HG03175 (cell line): ENCODE measurements at regions not wholly inside any gene's neighbourhood (a gene's known extent, or its start where the extent isn't known, plus 50 kb on each side); places are given as distances from the start of the nearest gene placed in this dataset.

Source experiments
- ATAC-seq: cut with Tn5 transposase; IDR thresholded peaks from one replicate; pipeline ENCODE4 v1.9.1; 2021; ENCODE audit warnings: mild to moderate bottlenecking, moderate library complexity; ENCODE audit not compliant: unreplicated experiment

DNA sequence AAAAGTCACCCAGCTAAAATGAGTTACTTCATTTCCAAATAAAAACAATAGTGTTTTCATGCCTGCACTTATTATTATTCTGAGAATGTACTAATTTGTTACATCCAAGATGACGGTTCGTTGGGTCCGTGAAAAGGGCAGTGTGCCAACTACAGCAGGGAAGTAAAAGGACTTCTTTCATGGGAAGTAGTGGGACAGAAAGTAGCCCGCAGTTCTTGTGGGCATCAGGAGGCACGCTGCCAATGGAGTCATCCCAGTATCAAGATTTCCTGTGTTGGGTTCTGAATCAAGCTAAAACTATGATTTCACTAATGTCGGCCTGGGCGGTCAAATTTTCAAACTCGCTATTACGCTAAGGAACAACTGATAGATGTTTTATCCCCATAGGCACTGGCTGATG lies 254.5 kb upstream of the SOX2 start:
- no peak for ATAC-seq

DNA sequence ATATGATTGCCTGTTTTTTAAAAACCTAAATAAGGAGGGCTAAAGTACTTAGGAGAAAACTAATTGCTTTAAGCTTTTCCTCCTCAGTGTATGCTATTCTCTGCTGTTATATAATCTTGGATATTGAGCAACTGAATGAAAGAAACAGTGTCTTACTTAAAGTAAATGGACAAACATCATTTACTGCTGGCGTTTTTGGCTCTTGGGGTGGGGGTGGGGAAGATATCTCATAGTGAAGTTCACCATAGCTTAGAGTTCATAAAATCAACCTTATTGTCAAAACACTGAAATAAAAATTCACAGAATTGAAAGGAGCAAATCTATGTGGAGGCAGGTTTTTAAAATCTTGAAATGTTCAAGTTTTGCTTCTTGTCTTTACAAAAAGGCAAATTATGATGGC lies 256.4 kb upstream of the SOX2 start:
- no peak for ATAC-seq

DNA sequence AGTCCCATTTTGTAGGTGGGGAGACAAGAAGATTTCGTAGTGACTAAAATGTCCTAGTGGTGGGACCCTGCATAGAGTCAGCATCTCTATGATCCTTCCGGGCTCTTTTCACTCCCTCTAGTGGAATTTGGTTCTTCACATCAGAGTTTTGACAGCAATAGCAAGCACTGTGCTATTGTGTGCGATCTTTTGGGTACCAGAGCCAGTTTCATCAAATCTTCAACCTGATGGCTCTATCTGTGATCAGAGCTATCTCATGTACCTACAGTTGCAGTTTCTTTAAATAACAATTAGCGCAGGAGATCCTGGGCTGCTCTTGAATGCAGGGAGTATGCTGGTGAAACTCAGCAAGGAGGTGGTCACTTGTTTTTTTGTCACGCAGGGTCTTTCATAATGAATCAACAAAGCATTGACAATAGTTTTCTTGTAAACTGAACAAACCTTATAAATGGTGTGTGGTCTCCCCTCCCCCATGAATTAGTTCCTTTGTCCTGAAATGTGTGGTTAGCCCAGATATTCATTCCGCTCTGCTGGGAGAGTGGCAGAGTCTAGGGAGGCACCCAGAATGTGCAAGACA lies 257.2 kb upstream of the SOX2 start:
- ATAC-seq, result no peak

DNA sequence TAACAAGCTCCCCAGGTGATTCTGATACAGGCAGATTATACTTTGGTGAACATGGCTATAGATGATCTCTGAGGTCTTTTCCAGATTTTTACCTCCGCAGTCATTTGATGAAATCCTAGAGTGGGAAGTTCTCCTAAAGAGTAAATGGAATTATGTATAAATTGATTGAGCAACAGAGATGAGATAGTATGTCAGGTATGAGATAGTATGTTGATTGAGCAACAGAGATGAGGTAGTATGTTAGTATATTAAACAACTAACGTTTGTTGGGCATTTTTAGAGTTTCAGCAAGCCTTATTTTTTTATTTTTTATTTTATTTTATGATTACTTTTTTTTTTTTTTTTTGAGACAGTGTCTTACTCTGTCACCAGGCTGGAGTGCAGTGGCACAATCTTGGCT lies 265.0 kb upstream of the SOX2 start:
- no peak for ATAC-seq

DNA sequence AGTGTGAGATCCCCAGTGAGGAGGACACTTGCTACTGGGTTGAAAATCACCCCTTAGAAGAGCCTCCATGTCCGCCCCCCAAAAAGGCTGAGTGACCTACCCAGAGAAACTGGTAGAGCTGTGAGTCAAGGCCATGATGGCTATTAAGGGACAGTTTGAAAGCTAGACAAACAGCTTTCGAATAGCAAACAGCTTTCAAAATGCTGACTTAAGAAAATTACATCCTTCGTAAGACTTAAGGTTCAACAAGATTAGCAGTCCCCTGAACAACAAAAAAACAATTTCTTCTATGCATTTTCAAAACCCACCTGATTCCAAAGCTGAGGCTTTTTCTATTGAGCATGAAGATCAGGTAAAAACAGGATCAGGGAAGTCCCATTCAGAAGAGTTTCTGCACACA lies 269.7 kb upstream of the SOX2 start:
- no peak for ATAC-seq

DNA sequence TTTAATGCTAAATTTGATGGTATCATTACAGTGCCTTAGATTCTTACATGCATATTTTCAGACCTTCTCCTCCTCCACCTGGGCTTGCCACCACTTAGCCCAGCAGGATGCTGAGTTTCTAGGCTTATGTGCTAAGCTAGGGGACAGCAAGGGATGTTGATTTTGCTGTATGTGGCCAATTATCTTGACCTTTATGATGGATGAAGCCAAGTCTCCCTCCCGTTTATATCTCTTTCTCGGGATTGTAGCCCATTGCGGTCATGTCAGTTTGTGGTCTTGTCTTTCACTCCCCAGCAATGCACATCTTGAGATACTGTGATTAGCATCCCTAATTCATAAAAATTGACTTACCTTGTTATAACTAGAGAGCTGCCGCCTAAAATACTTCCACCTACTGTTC lies 278.7 kb upstream of the SOX2 start:
- ATAC-seq, result no peak

DNA sequence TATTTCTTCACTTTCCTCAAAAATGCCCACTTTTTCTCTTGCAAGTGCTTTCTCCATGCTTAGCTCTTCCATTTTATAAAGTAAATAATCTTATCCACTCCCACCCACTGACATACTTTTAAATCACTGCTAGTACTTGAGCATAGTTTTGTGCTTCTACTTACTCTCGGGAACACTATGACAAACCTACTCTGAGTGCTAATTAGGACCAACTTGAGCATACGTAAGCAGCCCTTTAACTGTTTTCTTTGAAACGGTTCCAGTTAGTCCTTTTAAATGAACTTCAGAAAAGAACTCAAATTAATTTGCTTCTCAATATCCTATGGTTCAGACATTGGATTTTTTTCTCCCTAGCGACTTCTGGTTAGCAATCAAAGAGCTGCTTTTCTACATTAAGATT lies 280.0 kb upstream of the SOX2 start:
- no peak for ATAC-seq

DNA sequence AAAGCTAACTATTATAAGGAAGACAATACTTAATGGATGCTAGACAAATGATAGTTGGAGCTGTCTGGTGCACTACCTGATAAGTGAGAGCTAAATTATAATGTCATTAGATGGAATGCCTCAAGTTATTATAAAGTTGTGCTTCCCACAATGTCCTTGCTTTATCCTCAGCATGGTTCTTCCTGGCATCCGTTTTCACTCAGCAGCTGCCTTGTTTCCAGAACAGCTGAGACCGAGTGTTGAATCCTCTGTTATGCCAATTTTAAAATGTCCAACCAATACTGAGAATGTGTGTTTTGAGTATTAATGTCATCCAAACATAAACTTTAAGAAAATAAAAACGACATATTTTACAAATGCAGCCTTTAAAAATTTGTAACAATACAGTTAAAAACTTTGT lies 286.7 kb upstream of the SOX2 start:
- ATAC-seq, result no peak

DNA sequence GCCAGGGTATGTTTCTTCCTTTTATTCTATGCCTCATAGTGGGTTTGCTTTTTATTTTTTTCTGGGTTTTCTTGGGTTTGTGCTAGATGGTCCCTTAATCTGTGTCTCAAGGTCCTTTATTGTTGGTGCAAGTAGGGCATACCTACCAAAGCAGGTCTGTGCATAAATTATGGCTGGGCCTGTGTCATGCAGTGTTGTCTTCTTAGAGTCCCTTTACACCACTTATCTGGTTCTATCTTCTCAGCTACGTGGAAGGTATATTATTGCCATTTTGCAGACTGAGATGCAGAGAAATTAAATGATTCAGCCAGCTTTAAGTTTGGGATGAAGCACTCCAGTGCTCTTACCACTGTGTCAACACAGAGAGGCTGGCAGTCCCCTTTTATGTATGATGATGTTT lies 293.5 kb upstream of the SOX2 start:
- no peak for ATAC-seq

DNA sequence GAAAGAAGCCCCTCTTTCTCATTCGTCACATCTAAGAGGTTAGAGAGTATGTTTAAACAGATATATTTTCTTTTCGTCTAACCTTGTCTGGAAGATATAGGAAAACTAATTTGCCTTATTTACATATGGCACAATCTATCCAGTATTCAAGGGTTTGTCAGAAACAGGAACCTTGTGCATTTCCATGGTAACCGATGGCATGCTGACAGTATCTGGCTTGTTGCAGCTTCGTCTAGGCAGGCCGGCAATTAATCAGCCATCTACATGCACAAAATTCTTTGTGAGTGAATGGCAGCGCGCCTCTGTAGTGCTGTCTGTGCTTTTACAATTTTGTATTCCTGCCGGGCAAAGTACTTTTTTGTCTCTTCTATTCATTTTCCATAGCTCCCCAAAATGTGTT lies 294.0 kb upstream of the SOX2 start:
- no peak for ATAC-seq

DNA sequence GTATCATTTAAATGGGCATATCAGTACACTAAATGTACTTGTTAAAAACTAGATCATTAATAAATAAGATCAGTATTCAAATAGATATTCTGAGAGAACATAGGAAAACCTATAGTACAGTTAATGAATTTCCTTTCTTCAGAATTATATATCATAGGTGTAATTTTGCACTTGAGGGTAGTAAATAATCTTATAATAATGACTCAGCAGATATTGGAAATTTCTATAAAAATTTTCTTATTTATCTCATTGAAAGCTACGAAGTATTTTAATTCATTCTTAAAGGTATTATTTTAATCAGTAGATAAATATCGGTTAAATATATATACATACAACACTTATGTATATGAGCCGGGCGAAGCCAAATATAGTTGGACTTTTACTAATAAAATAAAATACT lies 300.9 kb upstream of the SOX2 start:
- ATAC-seq, result no peak

DNA sequence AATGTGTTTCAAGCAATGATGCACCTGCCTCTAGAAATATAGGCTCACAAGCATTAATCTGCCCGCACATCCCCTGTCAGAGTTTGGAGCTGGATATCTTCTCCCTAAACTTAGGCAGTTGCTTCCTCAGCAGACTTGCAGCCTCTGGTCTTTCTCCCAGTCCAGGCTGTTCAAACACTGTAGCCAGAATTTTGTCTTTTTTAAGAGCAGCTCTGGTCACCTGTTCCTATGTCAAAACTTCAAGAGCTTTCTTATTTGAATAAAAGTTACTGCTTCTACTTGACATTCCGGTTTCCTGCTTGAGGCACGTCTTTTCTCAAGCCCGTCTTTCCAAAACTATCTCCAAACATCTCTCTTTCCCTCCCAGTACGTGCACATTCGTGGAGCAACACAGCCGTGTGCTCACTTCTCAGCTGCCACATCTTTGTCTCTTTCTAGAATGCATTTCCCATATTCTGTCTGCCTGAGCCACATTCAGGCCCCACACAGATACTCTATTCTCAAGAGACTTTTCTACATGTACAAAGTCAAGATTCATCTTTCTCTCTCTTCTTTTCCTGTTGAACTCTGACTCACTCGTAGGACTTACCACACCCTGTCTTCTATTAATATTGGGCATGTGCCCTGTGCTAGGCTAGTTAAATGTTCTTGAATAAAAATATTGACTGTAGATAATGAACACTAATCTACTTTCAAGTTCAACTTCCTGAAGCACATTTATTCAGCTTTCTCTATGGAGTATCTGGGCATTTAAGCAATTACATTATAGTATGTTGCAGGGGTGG lies 307.7 kb upstream of the SOX2 start:
- no peak for ATAC-seq

DNA sequence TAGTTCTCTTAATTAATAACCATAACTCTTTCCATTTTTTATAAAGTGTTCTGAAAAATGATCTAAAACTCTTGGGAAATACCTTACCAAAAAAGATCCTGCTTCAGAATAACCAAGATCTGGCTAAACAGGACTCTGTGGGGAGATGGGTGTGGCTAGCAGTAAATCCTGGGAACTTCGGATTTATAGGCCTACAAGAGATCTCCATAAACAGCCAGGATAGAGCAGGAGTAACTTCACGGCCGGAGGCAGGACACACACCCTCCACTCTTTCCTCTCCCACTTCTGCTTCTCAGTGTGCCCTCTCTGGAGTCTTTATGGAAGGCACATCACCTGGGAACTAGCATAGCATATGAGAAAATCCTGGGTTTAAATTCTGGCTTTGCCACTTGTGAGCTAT lies 309.4 kb upstream of the SOX2 start:
- ATAC-seq, result no peak

DNA sequence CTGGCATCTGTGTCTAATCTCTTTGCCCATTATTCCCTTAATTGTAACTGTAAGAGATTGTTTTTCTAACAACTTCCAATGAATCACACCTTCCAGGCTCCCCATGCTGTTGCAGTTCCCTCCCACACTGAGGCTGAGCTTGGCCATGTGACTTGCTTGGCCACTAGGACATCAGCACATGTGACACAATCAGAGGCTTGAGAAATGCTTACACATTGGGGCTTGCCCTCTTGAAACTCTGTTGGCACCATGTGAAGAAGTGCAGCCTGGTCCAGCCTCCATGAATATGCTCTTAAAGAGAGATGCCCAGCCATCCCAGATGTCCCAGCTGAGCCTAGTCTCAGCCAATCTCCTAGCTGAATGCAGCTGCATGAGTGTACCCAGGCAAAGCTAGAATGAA lies 326.8 kb upstream of the SOX2 start:
- ATAC-seq, result no peak

DNA sequence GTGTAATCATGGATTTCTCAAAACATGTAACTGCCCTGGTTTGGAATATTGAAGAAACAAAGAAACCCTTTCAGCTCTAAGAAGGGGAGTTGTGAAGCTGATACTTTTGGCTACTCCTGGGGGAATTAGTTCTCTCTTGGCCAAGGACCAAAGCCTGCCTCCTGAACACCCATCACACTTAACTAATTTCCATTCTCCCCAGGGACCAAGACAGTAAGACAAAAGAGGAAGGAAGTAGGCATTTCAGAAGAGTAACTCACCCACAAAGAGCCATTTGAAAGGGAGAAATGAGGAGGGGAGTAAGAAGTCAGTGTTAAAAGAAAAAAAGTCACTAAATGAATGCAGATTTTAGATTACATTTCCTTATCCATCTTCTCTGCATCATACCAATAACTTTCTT lies 328.0 kb upstream of the SOX2 start:
- ATAC-seq, result no peak

DNA sequence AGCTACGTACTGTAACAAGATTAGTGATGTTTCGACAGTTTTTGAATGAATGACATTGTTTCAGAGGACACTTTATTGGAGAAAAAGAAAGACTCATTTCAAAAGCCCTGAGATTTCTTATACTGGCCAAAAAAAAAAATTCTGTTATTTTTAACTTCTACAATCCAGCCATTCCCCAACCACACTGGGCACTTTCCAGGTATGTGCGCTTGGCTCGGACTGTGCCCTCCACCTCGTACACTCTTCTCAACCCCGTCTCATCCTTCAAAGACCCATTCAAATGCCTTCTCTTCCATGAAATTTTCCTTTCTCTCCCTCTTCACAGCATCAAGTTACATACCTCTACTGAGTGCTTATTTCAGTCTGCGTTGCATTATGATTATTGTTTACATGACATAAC lies 328.5 kb upstream of the SOX2 start:
- no peak for ATAC-seq

DNA sequence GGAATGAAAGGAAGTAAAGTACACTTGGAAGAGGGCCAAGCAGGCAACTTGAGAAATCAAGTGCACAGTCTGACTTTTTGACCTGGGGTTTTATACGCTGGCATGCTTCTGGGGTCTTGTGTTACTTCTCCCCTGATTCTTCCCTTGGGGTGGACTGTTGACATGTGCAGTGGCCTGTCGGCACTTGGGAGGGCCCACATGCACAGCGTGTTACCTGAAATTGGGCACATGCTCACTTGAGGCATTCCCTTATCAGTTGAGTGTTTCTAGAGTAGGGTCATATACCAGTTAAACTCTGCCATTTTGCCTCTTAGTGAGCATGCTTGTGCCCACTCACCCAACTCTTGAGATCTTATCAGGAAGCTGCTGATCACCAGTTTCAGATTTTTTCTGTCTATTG lies 329.1 kb upstream of the SOX2 start:
- no peak for ATAC-seq

DNA sequence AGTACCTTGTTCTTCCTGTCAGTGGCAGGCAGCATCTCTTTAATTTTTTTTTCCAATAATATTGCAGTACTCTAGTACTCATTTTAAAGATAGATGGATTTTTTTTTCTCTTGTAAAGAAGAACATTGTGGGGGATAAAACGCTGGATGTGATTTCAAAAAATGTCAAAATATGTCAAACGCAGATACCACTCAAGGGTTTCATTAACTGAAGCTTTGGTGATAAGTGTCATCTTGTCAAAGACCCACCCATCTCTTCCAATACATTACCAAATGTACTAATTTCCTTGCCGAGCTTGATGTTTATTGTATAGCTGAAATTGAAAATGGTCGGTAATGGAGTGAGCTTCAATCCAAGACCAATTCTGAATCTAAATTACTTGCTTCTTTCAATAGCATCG lies 332.4 kb upstream of the SOX2 start:
- ATAC-seq, result no peak

DNA sequence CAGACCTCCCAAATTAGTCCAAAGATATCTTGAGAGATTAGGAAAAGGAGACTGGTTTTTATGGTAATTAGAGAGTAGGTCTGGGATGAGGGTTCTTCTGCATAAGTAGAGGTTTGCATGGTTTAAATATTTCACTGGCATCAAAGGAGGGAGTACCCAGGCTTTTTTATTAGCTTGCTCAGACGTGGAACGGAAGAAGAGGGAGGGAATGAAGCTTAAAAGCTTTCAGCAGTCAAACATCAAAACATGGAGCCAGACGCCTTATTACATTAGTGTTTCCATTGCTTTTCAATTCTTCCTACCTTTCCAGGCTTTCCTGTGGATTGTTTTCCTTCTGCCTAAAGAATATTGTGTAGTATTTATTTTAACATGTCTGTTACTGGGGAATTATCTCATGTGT lies 342.1 kb upstream of the SOX2 start:
- ATAC-seq, result no peak

DNA sequence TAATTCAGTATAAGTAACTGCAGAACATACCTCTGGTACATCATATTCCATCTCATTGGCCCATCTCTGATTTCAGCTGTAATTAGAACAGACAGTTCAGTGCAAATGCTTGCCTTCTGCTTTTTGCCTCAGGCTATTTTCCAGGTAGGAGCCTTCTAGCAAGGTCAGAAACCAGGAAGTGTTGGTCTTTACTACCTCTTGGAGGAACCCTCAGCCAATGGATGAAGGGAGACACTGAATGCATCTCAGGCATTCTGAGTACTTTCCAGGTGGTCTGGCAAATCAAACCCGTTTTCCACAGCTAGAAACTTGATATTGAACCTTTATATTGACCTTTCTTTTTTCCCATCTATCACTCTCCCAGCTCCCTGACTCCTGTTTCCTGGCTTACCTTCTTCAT lies 348.5 kb upstream of the SOX2 start:
- ATAC-seq, result no peak

DNA sequence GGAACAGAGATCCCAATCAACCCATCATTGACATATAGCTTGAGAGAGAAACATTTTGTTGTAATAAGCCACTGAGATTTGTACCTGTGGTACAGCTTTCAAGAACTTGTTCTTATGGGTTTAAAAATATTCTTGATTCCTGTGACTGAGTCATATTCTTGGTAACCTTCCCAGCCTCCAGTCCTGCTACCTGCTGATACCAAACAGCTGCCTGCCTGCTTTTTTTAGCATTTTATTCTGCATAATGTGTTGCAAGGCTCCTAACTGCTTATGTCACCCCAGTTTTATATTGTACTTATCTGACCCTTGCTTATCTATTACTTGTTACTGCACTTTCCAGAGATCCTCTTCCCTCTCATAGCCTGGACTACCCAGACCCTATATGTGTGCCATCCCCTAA lies 349.3 kb upstream of the SOX2 start:
- ATAC-seq, result no peak

DNA sequence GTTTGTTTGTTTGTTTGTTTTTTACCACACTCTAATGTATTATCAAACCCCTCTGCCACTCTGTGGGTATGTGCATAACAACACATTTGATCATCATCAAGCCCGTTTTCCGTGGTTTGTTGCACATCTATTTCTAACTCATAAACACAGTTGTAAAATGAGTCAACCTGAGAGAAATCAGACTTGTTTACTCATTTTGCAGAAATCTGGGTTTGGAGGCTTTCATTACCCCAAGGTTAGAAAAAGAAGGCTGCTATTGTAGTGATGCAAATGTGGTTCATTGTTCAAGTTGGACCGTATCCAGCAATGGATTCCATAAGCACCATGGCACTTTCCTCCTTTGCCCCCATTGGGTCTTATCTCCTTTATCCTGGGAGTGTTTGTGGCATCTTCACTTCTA lies 353.2 kb upstream of the SOX2 start:
- peak; percentile 48 for ATAC-seq

DNA sequence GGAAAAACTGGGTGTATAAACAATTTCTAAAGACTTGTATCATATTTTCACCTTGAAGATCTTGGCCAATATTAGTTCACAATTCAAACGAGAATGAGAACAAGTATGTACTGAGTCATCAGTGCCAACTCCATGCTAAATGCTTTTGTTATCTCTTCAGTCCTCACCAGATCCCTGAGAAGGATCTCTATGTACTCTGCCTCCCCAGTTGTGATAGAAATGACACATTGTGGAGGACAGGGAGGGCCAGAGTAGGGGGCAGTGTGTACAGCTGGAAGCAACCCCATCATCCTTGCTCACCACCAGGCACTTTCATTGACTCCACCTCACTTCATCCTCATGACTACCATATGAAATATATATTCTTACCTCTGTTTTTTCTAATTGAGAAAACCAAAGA lies 353.7 kb upstream of the SOX2 start:
- no peak for ATAC-seq
